T follicular helper cell (primary cell): ENCODE measurements at regions not wholly inside any gene's neighbourhood (a gene's known extent, or its start where the extent isn't known, plus 50 kb on each side); places are given as distances from the start of the nearest gene placed in this dataset.

ENCODE experiments used
- DNase-seq: peaks from one replicate; pipeline ENCODE4 v3.0.0-alpha.2; 2020; ENCODE audit warnings: low read depth

DNA sequence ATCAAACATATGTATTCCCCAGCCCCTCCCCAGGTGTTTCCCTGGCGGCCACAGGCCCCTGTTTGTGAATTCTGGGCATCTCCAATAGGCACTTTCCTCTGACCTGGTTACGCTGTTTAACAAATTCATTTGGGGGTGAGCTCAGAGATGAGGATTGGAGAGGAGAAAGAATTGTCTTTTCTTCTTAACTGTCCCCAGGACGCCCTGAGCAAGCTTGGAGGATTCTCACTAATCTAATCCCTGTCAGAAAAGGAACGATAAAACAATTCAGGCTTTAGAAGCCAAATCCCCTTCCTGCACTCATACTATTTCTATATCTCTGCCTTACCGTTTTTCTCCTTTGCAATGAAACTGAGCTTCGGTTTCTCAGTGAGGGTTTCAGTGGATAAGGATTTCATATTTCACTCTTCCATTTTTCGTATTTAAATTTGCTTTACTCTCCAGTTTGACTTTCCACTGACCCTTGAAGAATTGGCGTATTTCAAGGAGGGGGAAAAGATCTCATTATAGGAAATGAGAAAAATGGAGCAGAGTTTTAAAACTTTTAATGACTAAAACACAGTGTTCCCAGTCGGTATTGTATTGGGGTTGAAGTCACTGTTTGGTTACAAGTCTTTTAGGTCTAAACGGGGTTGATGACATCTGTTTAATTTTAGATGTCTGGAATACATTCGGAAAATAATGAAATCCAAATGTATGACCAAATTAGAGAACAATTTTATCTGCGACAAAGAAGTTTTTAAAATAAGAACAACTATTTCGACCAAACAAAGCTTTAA lies 180.1 kb downstream of the MACROH2A1 start:
- DNase-seq: no peak

DNA sequence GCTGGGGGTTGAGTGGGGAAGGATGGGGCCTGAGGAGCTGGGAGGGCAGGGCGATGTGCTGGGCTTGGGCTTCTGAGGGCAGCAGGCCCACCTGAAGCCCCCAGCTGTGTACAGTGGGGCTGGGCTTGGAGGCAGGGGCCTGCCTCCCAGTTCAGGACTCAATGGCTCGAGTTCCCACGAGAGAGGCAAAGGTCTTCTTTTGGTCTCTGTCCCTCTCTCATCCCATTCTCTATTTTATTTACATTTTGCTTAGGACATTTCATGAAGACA lies 180.6 kb downstream of the MACROH2A1 start:
- no peak for DNase-seq

DNA sequence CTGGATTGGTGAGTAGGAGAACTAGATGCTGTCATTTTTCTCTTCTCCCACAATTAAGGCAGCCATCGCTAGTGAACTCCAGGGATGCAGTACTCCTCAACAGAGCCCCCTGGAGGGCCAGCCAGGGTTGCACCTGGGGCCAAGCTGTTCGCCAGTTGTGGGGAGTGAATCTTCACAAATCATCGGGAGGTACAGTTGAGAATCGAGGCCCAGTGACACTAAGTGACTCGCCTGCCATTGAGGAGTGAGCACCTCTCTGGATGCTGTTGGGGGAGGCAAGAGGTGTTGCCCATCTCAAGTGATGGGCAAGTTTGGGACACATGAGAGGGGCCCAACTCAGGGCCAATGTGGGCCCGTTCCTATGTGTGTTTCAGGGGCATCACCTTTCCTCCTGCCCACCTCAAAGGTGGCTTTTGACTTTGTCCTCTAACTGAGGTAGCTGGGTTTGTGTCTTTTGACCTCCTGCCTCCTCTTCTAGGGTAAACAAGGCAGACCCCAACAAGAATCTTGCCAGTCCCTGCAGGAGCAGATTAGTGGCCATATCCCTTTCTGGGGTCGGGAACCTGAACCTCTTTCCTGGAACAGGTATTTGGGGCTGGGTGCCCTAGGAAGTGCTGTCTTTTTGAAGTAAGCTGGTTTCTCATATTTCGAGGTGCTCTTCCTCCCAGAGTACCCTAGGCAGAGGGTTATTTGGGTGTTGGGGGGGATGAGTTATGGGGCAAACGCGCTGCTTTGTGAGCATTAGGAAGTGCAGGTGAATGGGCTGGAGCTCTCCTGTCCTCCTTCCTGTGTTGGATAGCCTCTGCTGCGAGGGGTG lies 181.2 kb downstream of the MACROH2A1 start:
- no peak for DNase-seq

DNA sequence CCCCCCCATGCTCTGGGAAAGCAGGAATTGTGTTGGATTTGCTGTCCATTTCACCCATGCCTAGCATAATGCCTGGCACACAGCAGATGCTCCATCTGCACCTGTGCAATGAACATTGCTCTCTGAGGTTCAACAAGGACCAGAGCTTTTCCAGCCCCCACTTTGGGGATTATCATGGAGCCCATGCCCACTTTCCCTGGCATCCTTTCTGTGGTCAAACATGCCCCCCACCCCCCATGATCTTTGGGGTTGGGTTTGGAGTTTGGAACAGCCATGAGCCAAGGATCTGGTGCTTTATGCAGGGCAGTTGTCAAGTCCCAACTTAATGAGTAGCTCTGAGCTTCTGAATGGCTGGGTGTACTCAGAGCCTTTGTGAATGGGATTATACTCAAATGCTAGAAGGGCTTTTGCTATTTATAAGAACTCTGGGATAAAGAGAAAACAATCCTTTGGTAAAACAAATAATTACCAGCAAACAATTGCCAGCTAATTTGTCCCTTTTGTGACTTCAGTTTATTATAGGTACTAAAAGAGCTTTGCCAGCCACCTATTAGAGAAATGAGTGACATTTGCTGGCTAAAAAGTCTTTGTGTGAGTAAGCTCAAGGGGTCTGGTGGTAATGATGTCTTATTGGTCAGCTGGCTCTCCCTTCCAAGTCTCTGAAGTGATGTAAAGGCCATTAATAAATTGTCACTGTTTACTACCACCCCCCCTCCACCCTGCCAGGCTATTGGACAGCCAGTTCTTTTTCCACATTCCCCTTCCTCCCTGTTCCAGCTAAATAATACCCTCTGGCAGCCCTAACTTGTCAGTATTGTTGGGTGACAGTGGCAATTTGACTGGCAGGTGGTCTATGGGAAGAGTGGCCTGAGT lies 182.3 kb downstream of the MACROH2A1 start:
- no peak for DNase-seq

DNA sequence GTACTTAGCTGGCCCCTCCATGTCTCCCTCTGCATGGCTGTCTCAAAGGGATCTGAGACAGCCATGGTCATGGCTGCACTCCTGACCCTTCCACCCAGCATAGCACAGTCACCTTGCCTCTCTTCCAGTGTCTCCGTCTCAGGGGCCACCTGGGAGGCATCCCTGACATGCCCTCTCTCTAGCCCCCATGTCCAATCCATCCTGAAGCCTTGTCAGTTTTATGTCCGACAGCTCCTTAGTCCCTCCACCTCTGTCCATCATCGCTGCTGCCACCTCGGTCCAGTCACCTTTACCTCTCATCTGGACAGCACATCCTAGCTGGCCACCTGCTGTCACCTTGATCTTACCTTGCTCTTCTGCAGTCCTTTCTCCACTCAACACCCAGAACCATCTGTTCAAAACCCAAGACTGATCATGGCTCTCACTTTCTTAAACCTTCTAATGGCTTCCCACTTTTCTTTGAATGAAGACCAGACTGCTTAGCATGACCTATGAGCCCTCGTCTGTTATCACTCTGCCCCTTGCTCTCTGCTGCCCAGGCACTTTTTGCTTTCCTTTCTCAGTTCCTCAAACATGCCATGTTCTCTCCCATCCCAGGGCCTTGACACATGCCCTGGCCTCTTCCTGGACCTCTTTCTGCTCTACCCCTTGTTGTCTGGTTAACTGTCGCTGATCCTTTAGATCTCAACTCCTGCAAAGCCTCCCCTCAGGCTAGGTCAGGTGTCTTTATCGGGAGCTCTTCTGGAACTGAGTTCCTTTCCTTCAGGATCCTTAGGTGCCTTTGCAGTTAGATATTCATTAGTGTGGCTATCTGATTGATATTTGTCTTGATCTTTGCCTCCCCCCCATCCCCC lies 181.8 kb upstream of the PITX1 start:
- DNase-seq: no peak

DNA sequence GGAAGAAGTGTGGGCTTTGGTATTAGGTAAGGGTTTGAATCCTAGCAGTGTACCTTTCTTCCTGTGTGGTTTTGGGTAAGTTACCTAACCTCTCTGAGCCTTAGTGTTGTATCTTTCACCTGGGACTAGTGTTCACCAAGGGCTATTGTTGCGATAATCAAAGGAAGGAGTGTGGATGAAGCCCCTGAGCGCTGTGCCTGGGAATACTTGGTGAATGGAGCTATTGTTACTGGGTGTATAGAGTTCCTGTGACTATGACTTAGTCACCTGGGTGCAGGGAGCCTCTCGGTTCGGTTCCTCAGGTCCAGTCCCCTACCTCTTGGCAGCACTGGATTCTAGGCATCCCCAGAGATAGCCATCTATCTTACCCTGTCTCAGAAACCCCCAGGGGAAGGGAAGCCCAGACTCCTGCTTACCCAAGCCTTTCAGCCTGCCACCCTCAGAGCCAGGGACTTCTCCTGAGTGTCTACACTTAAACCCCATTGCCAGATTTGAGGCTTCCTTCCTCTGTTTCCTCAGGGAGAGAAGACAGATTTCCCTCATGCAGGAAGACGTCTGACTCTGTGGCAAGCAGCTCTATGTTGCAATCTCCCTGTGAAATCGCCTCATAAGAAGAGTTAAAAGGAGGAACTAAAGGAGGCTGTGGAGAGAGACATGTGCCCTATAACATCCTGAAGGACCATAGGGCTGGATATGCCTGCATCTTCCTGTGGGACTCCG lies 181.0 kb upstream of the PITX1 start:
- DNase-seq: no peak

DNA sequence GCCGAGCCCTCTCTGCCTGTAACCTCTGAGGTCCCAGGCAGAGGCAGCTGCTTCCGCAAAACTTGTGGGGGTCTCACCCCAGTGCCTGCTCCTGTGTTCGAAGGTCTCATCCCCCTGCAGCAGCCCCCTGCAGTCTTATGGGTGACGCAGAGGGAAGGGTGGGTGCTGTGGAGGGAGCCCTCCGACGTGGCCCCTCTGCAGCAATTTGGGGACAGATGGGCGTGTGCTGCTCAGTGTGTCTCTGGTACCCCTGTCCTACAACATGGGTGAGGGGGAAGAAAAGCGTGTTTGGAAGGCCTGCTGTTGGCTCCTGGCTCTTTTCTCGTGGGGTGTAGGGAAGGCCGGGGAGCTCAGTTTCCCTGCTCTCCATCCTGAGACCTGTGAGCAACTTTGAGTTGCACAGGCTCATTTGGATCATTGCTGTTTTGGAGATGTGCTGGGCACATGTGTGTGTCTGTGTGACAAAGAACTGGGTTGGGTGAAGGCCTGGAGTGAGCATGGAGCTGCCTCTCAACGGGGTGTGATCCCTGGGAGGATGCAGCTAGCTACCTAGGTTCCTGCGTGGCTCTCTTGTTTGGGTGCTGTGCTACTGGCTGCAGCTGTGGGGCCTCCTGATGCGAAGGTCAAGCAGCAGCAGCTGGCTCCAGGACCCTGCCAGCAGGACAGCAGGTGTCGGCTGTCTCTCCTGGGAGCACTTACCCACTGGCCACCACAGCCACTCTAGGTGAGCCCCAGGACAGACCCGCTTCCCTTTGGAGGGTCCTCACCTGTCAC lies 179.6 kb upstream of the PITX1 start:
- no peak for DNase-seq

DNA sequence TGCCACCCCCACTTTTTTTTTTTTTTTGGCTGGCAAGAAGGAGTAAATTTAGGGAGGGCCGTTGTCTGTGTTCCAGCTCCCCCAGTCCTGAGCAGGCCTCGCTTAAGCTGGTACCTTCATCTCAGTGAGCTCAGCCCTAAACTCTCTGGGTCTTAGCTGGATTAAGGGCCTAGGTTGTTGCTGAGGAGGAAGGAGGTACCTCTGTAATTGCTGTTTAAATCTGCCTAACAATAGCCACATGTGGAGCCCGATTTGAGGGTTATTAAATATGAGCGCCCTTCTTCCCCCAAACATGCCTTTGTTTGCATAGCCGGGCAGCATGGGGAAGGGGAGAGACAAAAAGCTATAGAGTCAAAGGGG lies 179.0 kb upstream of the PITX1 start:
- DNase-seq: no peak

DNA sequence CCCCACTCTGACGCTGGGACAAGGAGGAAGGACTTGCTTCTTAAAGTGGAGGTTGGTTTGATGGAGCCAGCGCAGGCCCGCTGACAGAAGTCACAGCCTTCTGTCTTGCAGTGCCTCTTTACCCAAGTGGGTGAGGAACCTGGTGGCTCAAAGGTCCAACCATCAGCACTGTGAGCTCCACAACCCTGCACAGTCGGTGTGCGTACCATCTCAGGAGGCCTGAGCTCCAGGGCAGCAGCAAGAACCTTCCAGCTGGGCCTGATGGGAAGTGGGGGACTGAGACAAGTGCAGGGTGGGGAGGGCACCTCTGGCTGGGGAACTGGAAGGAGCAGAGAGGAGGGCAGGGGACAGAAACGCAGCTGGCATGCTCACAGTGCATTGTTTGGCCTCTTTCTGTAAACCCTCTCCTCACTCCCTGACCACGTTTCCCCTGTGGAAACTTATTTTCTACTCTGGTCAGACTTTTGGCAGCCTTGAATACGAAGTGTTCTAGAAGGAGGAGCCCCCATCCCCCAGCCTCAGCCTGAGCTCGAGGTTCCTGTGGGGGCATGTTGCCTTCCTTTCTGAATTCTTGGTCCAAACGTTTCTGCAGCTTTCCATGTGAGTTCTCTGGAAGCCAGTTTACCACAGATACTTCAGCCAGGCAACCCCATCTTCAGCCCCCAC lies 178.5 kb upstream of the PITX1 start:
- DNase-seq: no peak

DNA sequence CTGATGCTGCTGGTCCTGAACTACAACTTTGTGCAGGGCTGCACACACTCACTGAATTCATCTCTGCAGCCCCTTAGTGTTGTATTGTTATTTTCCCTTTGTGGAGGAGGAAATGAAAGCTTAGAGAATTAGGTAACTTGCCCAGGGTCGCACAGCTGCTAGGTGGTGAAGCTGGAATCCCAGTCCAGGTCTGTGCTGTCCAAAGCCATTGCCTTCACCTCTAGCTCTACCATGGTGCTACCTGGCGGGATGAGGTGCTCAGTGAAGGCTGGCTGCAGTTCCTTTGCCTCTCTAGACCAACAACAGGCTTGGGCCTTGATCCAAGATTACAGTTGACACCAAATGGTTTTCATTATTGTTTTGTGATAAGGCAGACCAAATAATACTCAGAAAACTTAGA lies 177.8 kb upstream of the PITX1 start:
- DNase-seq: no peak

DNA sequence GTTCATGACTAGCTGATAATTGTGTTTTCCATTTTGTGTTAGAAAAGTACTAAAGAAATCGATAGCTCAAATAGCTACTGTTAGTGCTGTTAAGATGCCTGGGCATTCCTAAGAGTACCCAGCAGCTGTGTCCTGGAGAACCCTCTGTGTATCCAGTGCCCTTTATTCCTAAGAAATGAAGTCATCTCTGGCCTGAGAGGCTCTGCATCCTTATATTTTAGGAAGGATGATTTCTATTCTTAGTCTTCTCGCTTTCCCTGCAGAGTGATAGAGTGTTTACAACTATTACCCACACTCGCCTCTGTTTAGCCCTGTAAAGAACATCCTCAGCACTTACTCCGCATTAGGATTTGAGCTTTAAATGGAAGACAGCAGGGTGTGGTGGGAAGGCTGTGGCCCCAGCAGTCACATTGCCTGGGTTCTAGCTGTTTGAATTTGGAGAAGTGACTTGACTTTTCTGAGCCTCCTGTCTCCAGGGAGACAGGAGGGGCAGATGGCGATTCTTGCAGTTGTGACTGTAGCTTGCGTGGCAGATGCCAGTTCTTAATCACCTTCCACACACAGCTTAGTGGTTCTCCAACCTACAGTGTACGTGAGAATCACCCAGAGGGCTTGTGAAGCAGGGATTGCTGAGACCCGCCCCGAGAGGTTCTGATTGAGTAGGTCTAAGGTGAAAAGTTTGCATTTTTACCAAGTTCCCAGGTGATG lies 177.2 kb upstream of the PITX1 start:
- no peak for DNase-seq

DNA sequence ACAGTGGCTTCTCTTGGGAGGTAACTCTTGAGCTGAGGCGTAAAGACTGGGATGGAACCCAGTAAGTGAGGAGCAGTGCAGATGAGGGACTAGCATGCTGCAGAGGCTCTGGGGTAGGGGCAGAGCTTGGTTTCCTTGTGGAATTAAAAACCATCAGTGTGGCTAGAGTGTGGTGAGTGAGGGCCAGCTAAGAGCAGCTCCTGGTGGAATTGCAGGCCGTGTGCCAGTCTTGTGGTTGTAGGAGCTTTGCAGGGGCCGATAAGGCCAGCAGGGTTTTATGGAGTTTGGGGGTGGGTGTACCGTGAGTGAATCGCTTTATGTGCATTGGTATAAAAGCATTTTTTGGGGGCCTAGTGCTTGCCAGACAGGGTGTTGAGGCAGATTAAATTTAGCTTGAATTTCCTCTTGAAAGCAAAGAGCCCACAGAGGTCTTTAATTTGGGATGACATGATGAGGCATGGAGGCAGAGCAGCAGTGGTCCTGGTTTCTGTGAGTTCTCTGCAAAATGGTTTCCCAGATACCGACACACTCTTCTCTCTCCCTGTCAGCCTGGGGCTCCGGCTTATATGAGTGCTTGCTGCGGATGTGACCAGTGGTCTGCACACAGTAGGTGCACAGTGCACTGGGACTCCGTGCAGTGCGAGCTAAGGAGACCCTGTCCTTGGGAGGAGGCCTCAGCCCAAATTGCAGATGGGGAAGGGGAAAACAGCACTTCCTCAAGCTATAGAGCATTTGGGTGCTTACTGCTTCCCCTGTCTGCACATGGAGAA lies 176.4 kb upstream of the PITX1 start:
- DNase-seq: no peak

DNA sequence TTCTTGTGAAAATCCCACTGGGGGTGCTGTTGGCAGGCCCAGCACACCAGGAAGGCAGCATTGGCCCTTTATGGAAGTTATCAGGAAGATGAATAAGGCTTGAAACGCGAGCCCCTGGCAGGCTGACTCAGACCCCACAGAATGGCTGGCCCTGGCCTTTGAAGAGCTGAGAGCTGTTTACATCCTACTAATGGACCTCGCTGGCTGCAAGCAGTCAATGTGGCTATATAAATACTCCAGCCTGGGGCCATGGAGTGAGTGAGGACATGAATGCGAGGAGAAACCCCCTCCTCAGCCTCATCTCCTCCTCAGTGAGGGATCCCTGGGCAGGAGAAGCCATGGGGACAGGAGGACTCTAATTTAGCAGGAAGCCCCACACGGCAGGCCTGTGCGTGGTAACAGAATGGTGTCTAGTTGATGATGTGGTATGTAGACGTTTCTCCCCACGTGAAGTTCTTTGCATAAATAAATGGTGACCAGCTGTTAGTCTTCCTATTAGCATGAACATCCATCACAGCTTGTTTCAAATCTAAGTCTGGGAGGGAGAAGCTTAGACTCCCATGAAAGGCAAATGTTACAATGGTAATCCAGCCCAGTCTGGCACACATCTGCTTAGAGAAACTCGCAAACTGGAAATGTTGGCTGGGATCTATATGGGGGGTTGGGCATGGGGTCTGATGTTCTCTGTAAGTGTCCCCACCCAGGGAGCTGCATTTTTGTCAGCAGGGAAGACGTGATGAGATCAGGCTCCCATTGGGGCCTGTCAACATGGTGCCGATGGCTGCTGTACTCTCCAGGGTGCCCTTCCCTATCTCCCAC lies 175.1 kb upstream of the PITX1 start:
- no peak for DNase-seq

DNA sequence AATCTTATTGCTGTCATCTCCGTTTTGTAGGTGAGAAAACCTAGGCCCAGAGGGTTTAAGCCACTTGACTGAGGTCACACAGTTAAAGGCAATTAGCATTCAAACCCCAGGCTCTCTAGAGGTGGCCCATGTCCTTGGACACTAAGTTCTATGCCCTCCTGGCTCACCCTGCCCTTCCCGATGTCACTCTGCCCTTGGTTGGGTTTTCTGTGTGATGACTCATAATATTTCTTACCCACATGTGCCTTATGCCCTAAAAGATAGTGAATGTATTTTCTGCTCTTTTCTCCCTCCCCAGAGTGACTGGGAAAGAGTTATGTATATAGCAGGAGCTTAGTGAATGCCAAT lies 174.5 kb upstream of the PITX1 start:
- no peak for DNase-seq

DNA sequence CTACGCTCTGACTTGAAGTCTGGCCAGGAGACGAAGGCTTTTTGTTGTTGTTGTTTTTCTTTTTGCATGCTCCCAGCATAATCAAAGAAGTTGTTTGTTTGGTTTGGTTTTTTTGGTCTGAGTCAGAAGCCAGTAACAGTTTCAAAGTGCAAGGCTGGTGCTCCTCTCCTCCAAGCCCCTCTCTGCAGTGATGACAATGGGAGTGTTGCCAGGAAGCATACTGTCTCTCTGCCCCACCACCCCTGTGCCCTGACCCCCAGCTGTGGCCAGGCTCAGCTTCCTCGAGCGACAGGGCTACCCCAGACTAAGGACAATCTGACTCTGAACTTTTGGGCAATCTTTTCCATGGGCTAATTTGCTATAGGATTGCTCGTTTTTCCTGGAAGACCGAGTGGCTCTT lies 173.8 kb upstream of the PITX1 start:
- no peak for DNase-seq

DNA sequence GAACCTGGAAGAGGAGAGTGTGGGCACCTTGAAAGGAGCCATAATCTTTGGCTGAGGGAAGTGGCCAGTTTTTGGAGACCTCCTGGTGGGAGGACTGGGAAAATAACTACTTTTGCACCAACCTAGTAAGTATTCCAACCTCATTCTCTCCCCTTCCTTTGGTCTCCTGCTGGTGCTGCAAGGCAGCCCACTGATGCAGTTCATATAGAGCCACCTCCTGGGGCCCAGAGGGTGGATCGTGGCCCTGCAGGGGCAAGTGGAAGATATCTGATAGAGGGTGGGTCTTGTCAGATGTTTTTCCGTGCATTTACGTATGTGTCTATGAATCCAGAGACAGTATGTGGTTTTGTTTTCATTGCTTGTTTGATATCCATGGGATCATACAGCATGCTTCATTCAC lies 172.8 kb upstream of the PITX1 start:
- no peak for DNase-seq

DNA sequence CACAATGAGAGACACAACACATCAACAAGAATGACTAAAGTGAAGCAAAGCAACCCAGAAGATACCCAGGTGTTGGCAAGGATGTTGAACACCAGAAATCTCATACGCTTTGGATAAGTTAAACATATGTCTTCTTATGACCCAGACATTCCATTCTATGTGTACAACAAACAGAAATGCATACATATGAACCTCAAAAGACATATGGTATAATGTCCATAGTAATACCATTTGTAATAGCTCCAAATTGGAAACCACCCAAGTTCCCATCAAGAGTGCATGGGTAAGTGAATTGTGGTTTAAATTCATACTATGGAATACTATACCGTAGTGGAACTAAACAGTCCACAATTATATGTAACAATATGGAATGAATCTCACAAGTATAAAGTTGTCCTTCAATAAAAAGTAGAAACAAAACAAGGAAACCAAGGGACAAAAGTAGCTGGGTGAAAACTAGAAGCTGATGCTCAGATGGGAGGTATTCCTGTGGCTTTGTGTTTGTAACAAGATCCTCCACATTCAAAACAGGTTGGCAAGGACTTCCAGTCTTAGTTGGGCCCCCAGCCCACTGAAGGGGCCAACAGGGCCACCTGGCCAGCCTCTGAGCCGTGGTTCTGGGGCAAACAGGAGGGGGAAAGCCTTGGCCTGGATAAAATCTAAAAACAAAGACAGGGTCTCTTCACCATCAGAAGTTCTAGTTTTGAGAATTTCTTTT lies 171.8 kb upstream of the PITX1 start:
- DNase-seq: no peak
